ENCODE measurements at regions not wholly inside any gene's neighbourhood (a gene's known extent, or its start where the extent isn't known, plus 50 kb on each side); places are given as distances from the start of the nearest gene placed in this dataset.

GRCh38 chr5:74476046-74476818 is 164.3 kb downstream of the ENC1 start:
- Histone ChIP-seq H3K4me3 (ENCODE audit: low read length) (no peak overlapping the region), H3K4me1 (ENCODE audit: control insufficient read depth, insufficient read depth, low read length) (no peaks in the 10 kb centered on the region), H3K9me3 (ENCODE audit: control insufficient read depth, low read length) (no peaks in the 10 kb centered on the region), H3K27ac (ENCODE audit: low read length) (no peak overlapping the region), H3K27me3 (ENCODE audit: control insufficient read depth, insufficient read depth) (no peaks in the 10 kb centered on the region)
- DNase-seq (no peak), ATAC-seq (no peak)
- intact Hi-C loops (cut with DNase I) = no loop called here
- WGBS = 83% methylated on average over 7 of the region's 7 CpGs

DNA sequence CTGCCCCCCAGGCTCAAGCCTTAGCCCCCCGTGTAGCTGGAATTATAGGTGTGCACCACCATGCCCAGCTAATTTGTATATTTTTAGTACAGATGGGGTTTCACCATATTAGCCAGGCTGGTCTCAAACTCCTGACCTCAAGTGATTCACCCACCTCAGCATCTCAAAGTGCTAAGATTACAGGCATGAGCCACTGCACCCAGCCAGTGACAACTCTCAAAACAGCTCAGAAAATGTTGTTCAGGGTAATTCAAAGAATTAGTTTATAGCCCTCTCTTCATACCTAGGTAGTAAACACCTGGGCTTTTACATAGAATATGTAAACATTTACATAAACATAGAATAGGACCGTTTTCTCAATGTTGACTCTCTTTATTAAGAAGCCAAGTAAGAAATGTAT is 168.7 kb downstream of the ENC1 start:
- no peak overlapping the region for H3K27ac ChIP-seq (ENCODE audit: low read length)
- H3K9me3 ChIP-seq (ENCODE audit: control insufficient read depth, low read length) = no peaks in the 10 kb centered on the region
- no peak overlapping the region for H3K4me3 ChIP-seq (ENCODE audit: low read length)
- WGBS = 90% methylated on average over 2 of the region's 2 CpGs
- H3K4me1 ChIP-seq (ENCODE audit: control insufficient read depth, insufficient read depth, low read length) = no peaks in the 10 kb centered on the region
- H3K27me3 ChIP-seq (ENCODE audit: control insufficient read depth, insufficient read depth) = no peaks in the 10 kb centered on the region
- no peak for DNase-seq
- ATAC-seq = no peak
- intact Hi-C loops (cut with DNase I) = no loop called here

DNA sequence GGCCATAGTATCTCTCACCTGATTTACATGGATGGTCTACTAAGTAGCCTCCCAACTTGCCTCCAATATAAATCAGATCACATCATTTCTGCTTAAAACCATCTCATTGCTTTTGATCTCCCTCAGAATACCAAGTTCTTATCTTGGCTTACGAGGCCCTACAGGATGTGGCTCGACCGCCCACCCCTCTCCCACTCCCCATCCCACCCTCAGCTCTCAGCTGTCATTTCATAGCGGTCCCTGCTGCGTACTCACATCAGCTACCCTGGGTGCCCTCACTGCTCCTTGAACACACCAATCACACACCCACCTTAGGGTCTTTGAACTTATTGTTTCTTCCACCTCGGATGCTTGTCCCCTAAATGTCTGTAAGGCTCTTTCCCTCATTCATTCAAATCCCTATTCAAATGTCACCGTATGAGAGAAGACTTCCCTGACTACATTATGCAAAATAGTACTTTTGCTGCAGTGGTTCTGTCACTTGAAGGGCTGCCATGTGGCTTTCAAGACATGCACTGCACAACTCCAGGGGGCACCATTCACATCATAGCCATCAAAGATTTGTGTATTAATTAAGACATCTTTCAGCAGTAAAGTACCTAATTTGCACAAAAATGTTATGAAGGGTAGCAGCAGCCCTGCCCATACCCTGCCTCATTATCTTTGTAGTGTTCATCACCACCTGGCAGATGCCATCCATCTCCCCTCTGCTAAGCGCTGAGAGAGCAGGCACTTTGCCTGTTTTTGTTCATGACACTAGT is 171.1 kb downstream of the ENC1 start:
- H3K9me3 ChIP-seq (ENCODE audit: control insufficient read depth, low read length) = no peaks in the 10 kb centered on the region

GRCh38 chr5:74468421-74468820 is 172.1 kb downstream of the ENC1 start:
- H3K4me3 ChIP-seq (ENCODE audit: low read length) = no peak overlapping the region
- no peaks in the 10 kb centered on the region for H3K27me3 ChIP-seq (ENCODE audit: control insufficient read depth, insufficient read depth)
- DNase-seq = no peak
- H3K4me1 ChIP-seq (ENCODE audit: control insufficient read depth, insufficient read depth, low read length) = no peaks in the 10 kb centered on the region
- H3K9me3 ChIP-seq (ENCODE audit: control insufficient read depth, low read length) = no peaks in the 10 kb centered on the region
- ATAC-seq = no peak
- 96% methylated on average over 5 of the region's 5 CpGs for WGBS
- intact Hi-C loops (cut with DNase I) = no loop called here
- no peak overlapping the region for H3K27ac ChIP-seq (ENCODE audit: low read length)

More for the DNA sequence above, 171.1 kb downstream of the ENC1 start:
- H3K4me1 ChIP-seq (ENCODE audit: control insufficient read depth, insufficient read depth, low read length) = no peaks in the 10 kb centered on the region
- no peak for ATAC-seq
- 85% methylated on average over 8 of the region's 8 CpGs for WGBS
- intact Hi-C loops (cut with DNase I) = no loop called here
- DNase-seq = no peak
- no peaks in the 10 kb centered on the region for H3K27me3 ChIP-seq (ENCODE audit: control insufficient read depth, insufficient read depth)
- H3K27ac ChIP-seq (ENCODE audit: low read length) = no peak overlapping the region
- no peak overlapping the region for H3K4me3 ChIP-seq (ENCODE audit: low read length)

GRCh38 chr5:74465724-74466123 is 174.8 kb downstream of the ENC1 start:
- ATAC-seq (no peak), DNase-seq (no peak)
- intact Hi-C loops (cut with DNase I) = no loop called here
- no peaks in the 10 kb centered on the region for H3K4me1 ChIP-seq (ENCODE audit: control insufficient read depth, insufficient read depth, low read length)
- 86% methylated on average over 2 of the region's 2 CpGs for WGBS
- no peaks in the 10 kb centered on the region for H3K9me3 ChIP-seq (ENCODE audit: control insufficient read depth, low read length)
- no peak overlapping the region for H3K4me3 ChIP-seq (ENCODE audit: low read length)
- no peaks in the 10 kb centered on the region for H3K27me3 ChIP-seq (ENCODE audit: control insufficient read depth, insufficient read depth)
- H3K27ac ChIP-seq (ENCODE audit: low read length) = no peak overlapping the region

DNA sequence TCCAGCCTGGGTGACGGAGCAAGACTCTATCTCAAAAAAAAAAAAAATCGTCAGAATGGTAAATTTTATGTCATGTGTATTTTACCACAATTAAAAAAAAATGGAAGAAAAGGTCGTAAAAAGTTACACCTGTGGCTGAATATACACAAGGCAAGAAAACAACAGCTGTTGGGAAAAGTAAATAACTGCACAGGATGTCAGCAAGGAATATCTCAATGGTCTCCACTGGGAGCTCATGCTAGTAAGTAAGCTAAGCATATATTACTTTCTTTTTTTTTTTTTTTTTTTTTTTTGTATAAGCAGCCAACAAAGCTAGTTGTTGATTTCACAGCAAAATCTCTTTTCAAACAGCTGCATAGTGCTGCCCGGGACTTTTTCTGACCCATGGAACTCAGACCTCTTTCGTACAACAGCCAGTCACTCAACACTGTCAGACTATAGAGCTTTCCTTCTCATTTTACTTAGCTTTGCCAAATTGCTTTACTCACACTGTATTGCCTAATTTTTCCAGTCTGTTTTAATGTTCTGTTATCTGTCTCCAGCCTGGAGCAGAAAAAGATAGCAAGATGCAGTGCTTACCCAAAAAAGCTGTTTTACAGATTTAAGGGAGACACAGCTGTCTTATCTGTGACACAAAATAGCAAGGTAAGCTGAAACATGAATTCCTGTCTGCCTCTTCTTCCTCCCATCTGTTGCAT is 175.9 kb downstream of the ENC1 start:
- no peak overlapping the region for H3K4me3 ChIP-seq (ENCODE audit: low read length)
- ATAC-seq = peak; percentile 92 to 94
- H3K27me3 ChIP-seq (ENCODE audit: control insufficient read depth, insufficient read depth) = no peaks in the 10 kb centered on the region
- intact Hi-C loops (cut with DNase I) = no loop called here
- DNase-seq = peak in 2 of 3 donors; percentile 27 to 61
- 53% methylated on average over 5 of the region's 5 CpGs for WGBS
- H3K9me3 ChIP-seq (ENCODE audit: control insufficient read depth, low read length) = no peaks in the 10 kb centered on the region
- no peaks in the 10 kb centered on the region for H3K4me1 ChIP-seq (ENCODE audit: control insufficient read depth, insufficient read depth, low read length)
- no peak overlapping the region for H3K27ac ChIP-seq (ENCODE audit: low read length)

- intact Hi-C loops (cut with DNase I) = no loop called here
- no peaks in the 10 kb centered on the region for H3K27me3 ChIP-seq (ENCODE audit: control insufficient read depth, insufficient read depth)
- H3K4me1 ChIP-seq (ENCODE audit: control insufficient read depth, insufficient read depth, low read length) = no peaks in the 10 kb centered on the region
- H3K27ac ChIP-seq (ENCODE audit: low read length) = no peak overlapping the region
- no peak overlapping the region for H3K4me3 ChIP-seq (ENCODE audit: low read length)
- DNase-seq (no peak), ATAC-seq (no peak)
- H3K9me3 ChIP-seq (ENCODE audit: control insufficient read depth, low read length) = no peaks in the 10 kb centered on the region
- 95% methylated on average over 1 of the region's 1 CpG for WGBS
These were observed 178.2 kb downstream of the ENC1 start for GRCh38 chr5:74462356-74462755.

GRCh38 chr5:74461251-74461650 is 179.3 kb downstream of the ENC1 start:
- no peak overlapping the region for H3K4me3 ChIP-seq (ENCODE audit: low read length)
- no peak overlapping the region for H3K27ac ChIP-seq (ENCODE audit: low read length)
- no peaks in the 10 kb centered on the region for H3K4me1 ChIP-seq (ENCODE audit: control insufficient read depth, insufficient read depth, low read length)
- DNase-seq (no peak), ATAC-seq (no peak)
- intact Hi-C loops (cut with DNase I) = no loop called here
- H3K27me3 ChIP-seq (ENCODE audit: control insufficient read depth, insufficient read depth) = no peaks in the 10 kb centered on the region
- H3K9me3 ChIP-seq (ENCODE audit: control insufficient read depth, low read length) = no peaks in the 10 kb centered on the region
- 91% methylated on average over 1 of the region's 1 CpG for WGBS

DNA sequence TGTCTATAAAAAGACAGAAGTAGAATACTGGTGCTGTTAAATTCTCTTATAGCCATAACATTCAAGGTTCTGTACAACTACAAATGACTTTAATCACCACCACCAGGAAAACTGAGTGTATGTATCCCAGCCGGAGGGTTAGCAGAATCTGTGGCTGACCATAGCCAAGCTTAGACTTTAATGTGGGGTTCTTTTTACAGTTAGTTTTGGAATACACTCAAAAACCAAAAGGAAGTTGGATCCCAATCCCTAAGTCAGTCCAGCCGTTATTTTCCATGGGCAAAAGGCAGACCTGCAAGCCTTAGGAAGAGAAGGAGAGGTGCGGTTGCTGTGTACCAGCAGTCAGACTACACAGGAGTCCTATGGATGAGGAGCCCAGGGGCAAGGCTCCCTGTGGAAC is 179.8 kb downstream of the ENC1 start:
- intact Hi-C loops (cut with DNase I) = no loop called here
- Histone ChIP-seq H3K9me3 (ENCODE audit: control insufficient read depth, low read length) (no peaks in the 10 kb centered on the region), H3K4me3 (ENCODE audit: low read length) (no peak overlapping the region), H3K27ac (ENCODE audit: low read length) (no peak overlapping the region), H3K27me3 (ENCODE audit: control insufficient read depth, insufficient read depth) (no peaks in the 10 kb centered on the region), H3K4me1 (ENCODE audit: control insufficient read depth, insufficient read depth, low read length) (no peaks in the 10 kb centered on the region)
- DNase-seq (no peak), ATAC-seq (no peak)
- 68% methylated on average over 3 of the region's 3 CpGs for WGBS

- 96% methylated on average over 1 of the region's 1 CpG for WGBS
- Histone ChIP-seq H3K4me1 (ENCODE audit: control insufficient read depth, insufficient read depth, low read length) (no peaks in the 10 kb centered on the region), H3K27ac (ENCODE audit: low read length) (no peak overlapping the region), H3K27me3 (ENCODE audit: control insufficient read depth, insufficient read depth) (no peaks in the 10 kb centered on the region), H3K4me3 (ENCODE audit: low read length) (no peak overlapping the region), H3K9me3 (ENCODE audit: control insufficient read depth, low read length) (no peaks in the 10 kb centered on the region)
- ATAC-seq (no peak), DNase-seq (no peak)
- intact Hi-C loops (cut with DNase I) = no loop called here
These were observed 180.5 kb downstream of the ENC1 start for GRCh38 chr5:74459984-74460383.

GRCh38 chr5:74457876-74458275 is 182.7 kb downstream of the ENC1 start:
- Histone ChIP-seq H3K27ac (ENCODE audit: low read length) (no peak overlapping the region), H3K9me3 (ENCODE audit: control insufficient read depth, low read length) (no peaks in the 10 kb centered on the region), H3K4me3 (ENCODE audit: low read length) (no peak overlapping the region), H3K27me3 (ENCODE audit: control insufficient read depth, insufficient read depth) (no peaks in the 10 kb centered on the region), H3K4me1 (ENCODE audit: control insufficient read depth, insufficient read depth, low read length) (no peaks in the 10 kb centered on the region)
- ATAC-seq (no peak), DNase-seq (no peak)
- intact Hi-C loops (cut with DNase I) = no loop called here

All from right cardiac atrium (tissue), 5 donors.